ENCODE measurements at regions not wholly inside any gene's neighbourhood (a gene's known extent, or its start where the extent isn't known, plus 50 kb on each side); places are given as distances from the start of the nearest gene placed in this dataset.
"Not testable (repeated sequence)": the region's sequence is repeated elsewhere in the genome, so short reads cannot be mapped to it uniquely, and the experiment has no call there.

GRCh38 chr10:130511766-130512165 is 375.6 kb downstream of the GLRX3 start:
- peaks cover 34% of the 10 kb centered on the region for H3K27me3 Mint-ChIP-seq
- ATAC-seq (no peak), DNase-seq (no peak)
- no peak overlapping the region for H3K27ac Mint-ChIP-seq
- H3K9me3 Mint-ChIP-seq, result no peaks in the 10 kb centered on the region
- no peak overlapping the region for H3K4me3 Mint-ChIP-seq
- H3K4me1 Mint-ChIP-seq, result no peaks in the 10 kb centered on the region

- Mint-ChIP-seq H3K4me3 (no peak overlapping the region), H3K4me1 (no peaks in the 10 kb centered on the region), H3K27ac (no peak overlapping the region), H3K9me3 (no peaks in the 10 kb centered on the region), H3K27me3 (peaks cover 34% of the 10 kb centered on the region)
- DNase-seq, result no peak
- ATAC-seq, result peak; percentile 45
Observed at GRCh38 chr10:130512936-130513335, 376.7 kb downstream of the GLRX3 start.

GRCh38 chr10:130513686-130514476 is 377.7 kb downstream of the GLRX3 start:
- peaks cover 26% of the 10 kb centered on the region for H3K27me3 Mint-ChIP-seq
- no peaks in the 10 kb centered on the region for H3K4me1 Mint-ChIP-seq

GRCh38 chr10:130515670-130516069 is 379.5 kb downstream of the GLRX3 start:
- ATAC-seq (no peak), DNase-seq (no peak)
- H3K4me3 Mint-ChIP-seq, result no peak overlapping the region

More at GRCh38 chr10:130513686-130514476, 377.7 kb downstream of the GLRX3 start:
- no peaks in the 10 kb centered on the region for H3K9me3 Mint-ChIP-seq
- no peak for ATAC-seq
- no peak overlapping the region for H3K27ac Mint-ChIP-seq
- no peak overlapping the region for H3K4me3 Mint-ChIP-seq
- DNase-seq, result no peak

GRCh38 chr10:130516141-130516735 is 380.0 kb downstream of the GLRX3 start:
- ATAC-seq (no peak), DNase-seq (no peak)
- Mint-ChIP-seq H3K4me3 (no peak overlapping the region), H3K27me3 (peaks cover 11% of the 10 kb centered on the region), H3K4me1 (no peaks in the 10 kb centered on the region), H3K27ac (no peak overlapping the region), H3K9me3 (peaks cover 8 to 11% of the 10 kb centered on the region in 2 donors)

More at GRCh38 chr10:130515670-130516069, 379.5 kb downstream of the GLRX3 start:
- H3K27ac Mint-ChIP-seq, result no peak overlapping the region
- H3K4me1 Mint-ChIP-seq, result no peaks in the 10 kb centered on the region
- H3K9me3 Mint-ChIP-seq, result peaks cover 8 to 11% of the 10 kb centered on the region in 2 donors
- peaks cover 11% of the 10 kb centered on the region for H3K27me3 Mint-ChIP-seq

- ATAC-seq, H3K4me3 Mint-ChIP-seq, DNase-seq, H3K4me1 Mint-ChIP-seq, H3K27ac Mint-ChIP-seq: not testable (repeated sequence)
- peaks cover 11% of the 10 kb centered on the region for H3K27me3 Mint-ChIP-seq
- H3K9me3 Mint-ChIP-seq, result peaks cover 8 to 11% of the 10 kb centered on the region in 2 donors
Observed at GRCh38 chr10:130518921-130519320, 382.7 kb downstream of the GLRX3 start.

GRCh38 chr10:130519791-130520190 is 383.6 kb downstream of the GLRX3 start:
- DNase-seq (no peak), ATAC-seq (no peak)
- H3K9me3 Mint-ChIP-seq, result peaks cover 8 to 11% of the 10 kb centered on the region in 2 donors
- no peaks in the 10 kb centered on the region for H3K4me1 Mint-ChIP-seq
- peaks cover 11% of the 10 kb centered on the region for H3K27me3 Mint-ChIP-seq
- no peak overlapping the region for H3K27ac Mint-ChIP-seq
- H3K4me3 Mint-ChIP-seq, result no peak overlapping the region

GRCh38 chr10:130531312-130531711 is 395.1 kb downstream of the GLRX3 start:
- Mint-ChIP-seq H3K4me1 (no peaks in the 10 kb centered on the region), H3K27ac (no peak overlapping the region), H3K4me3 (no peak overlapping the region), H3K27me3 (no peaks in the 10 kb centered on the region), H3K9me3 (peaks cover 8 to 15% of the 10 kb centered on the region in 2 donors)
- DNase-seq (no peak), ATAC-seq (no peak)

- Mint-ChIP-seq H3K4me1 (no peaks in the 10 kb centered on the region), H3K4me3 (no peak overlapping the region), H3K27me3 (peaks cover 19% of the 10 kb centered on the region), H3K9me3 (peaks cover 0 to 19% of the 10 kb centered on the region in 2 donors), H3K27ac (no peak overlapping the region)
- ATAC-seq (no peak), DNase-seq (no peak)
Observed at GRCh38 chr10:130541090-130541489, 404.9 kb downstream of the GLRX3 start.

- Mint-ChIP-seq H3K9me3 (peaks cover 0 to 5% of the 10 kb centered on the region in 2 donors), H3K4me3 (no peak overlapping the region), H3K4me1 (no peaks in the 10 kb centered on the region), H3K27ac (no peak overlapping the region), H3K27me3 (peaks cover 28% of the 10 kb centered on the region)
- DNase-seq (no peak), ATAC-seq (no peak)
Observed at GRCh38 chr10:130542761-130543160, 406.6 kb downstream of the GLRX3 start.

- Mint-ChIP-seq H3K4me3 (no peak overlapping the region), H3K27ac (no peak overlapping the region), H3K27me3 (peaks cover 35% of the 10 kb centered on the region), H3K4me1 (no peaks in the 10 kb centered on the region), H3K9me3 (no peaks in the 10 kb centered on the region)
- ATAC-seq (no peak), DNase-seq (no peak)
Observed at GRCh38 chr10:130543794-130544193, 407.6 kb downstream of the GLRX3 start.

GRCh38 chr10:130545122-130545521 is 408.9 kb downstream of the GLRX3 start:
- Mint-ChIP-seq H3K27me3 (peaks cover 37% of the 10 kb centered on the region), H3K4me3 (no peak overlapping the region), H3K9me3 (no peaks in the 10 kb centered on the region), H3K4me1 (no peaks in the 10 kb centered on the region), H3K27ac (no peak overlapping the region)
- no peak for DNase-seq
- ATAC-seq, result no peak

- Mint-ChIP-seq H3K27me3 (peaks cover 37% of the 10 kb centered on the region), H3K4me3 (no peak overlapping the region), H3K27ac (no peak overlapping the region), H3K4me1 (no peaks in the 10 kb centered on the region), H3K9me3 (no peaks in the 10 kb centered on the region)
- DNase-seq (no peak), ATAC-seq (no peak)
Observed at GRCh38 chr10:130545697-130546096, 409.5 kb downstream of the GLRX3 start.

- no peak overlapping the region for H3K4me3 Mint-ChIP-seq
- ATAC-seq, result no peak
- no peak for DNase-seq
- H3K9me3 Mint-ChIP-seq, result no peaks in the 10 kb centered on the region
- H3K27me3 Mint-ChIP-seq, result peaks cover 37% of the 10 kb centered on the region
- no peaks in the 10 kb centered on the region for H3K4me1 Mint-ChIP-seq
- no peak overlapping the region for H3K27ac Mint-ChIP-seq
Observed at GRCh38 chr10:130546841-130547240, 410.6 kb downstream of the GLRX3 start.

GRCh38 chr10:130547368-130547767 is 411.2 kb downstream of the GLRX3 start:
- H3K9me3 Mint-ChIP-seq, result no peaks in the 10 kb centered on the region
- no peak for DNase-seq

GRCh38 chr10:130550952-130551674 is 414.9 kb downstream of the GLRX3 start:
- DNase-seq (no peak), ATAC-seq (no peak)
- Mint-ChIP-seq H3K9me3 (no peaks in the 10 kb centered on the region), H3K27ac (peak overlapping the region in 1 of 2 donors; percentile 6), H3K4me3 (no peak overlapping the region), H3K27me3 (peaks cover 19% of the 10 kb centered on the region), H3K4me1 (no peaks in the 10 kb centered on the region)

More at GRCh38 chr10:130547368-130547767, 411.2 kb downstream of the GLRX3 start:
- H3K27me3 Mint-ChIP-seq, result peaks cover 37% of the 10 kb centered on the region
- no peaks in the 10 kb centered on the region for H3K4me1 Mint-ChIP-seq
- H3K27ac Mint-ChIP-seq, result no peak overlapping the region
- H3K4me3 Mint-ChIP-seq, result no peak overlapping the region
- ATAC-seq, result no peak
